ENCODE measurements at regions not wholly inside any gene's neighbourhood (a gene's known extent, or its start where the extent isn't known, plus 50 kb on each side); places are given as distances from the start of the nearest gene placed in this dataset.

DNA sequence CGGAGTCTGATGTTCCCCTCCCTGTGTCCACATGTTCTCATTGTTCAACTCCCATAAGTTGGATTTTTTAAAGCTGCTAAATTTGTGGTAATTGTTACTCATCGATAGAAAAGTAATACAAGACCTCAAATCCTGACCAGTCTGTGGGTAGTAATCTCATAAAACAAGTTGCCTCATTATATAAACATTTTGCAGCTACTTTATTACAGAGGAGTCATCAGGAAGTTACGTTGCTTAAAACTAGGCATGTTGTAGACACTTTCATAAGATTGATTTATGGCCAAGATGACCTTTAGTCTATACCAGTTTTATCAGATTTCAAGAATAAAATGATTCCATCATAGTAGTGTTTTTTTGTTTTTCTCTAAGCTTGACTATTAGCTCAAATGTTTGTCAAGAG is 208.8 kb downstream of the GIPC2 start:
- Histone ChIP-seq H4K20me1 (ENCODE audit: low read depth, low read length) (no peaks in the 10 kb centered on the region), H3K36me3 (ENCODE audit: low read length) (no peaks in the 10 kb centered on the region), H2AFZ (ENCODE audit: low read depth, low read length, severe bottlenecking) (no peak overlapping the region), H3K4me2 (ENCODE audit: low read depth, low read length, poor library complexity, severe bottlenecking) (no peak overlapping the region), H3K27me3 (ENCODE audit: low read length) (no peaks in the 10 kb centered on the region), H3K9me2 (replicated peaks; ENCODE audit: insufficient read depth, low read length) (no peaks in the 10 kb centered on the region), H3K9ac (ENCODE audit: low read length) (no peak overlapping the region), H3K4me3 (ENCODE audit: insufficient read depth, low read length, poor library complexity, severe bottlenecking) (no peak overlapping the region), H3K9me3 (ENCODE audit: insufficient read depth, low read length) (no peaks in the 10 kb centered on the region), H3K79me2 (ENCODE audit: insufficient read depth, low read length) (no peaks in the 10 kb centered on the region), H3F3A (ENCODE audit: insufficient read depth) (no peaks in the 10 kb centered on the region), H3K27ac (ENCODE audit: low read depth, low read length) (no peak overlapping the region)
- TF ChIP-seq, protein P1, sequence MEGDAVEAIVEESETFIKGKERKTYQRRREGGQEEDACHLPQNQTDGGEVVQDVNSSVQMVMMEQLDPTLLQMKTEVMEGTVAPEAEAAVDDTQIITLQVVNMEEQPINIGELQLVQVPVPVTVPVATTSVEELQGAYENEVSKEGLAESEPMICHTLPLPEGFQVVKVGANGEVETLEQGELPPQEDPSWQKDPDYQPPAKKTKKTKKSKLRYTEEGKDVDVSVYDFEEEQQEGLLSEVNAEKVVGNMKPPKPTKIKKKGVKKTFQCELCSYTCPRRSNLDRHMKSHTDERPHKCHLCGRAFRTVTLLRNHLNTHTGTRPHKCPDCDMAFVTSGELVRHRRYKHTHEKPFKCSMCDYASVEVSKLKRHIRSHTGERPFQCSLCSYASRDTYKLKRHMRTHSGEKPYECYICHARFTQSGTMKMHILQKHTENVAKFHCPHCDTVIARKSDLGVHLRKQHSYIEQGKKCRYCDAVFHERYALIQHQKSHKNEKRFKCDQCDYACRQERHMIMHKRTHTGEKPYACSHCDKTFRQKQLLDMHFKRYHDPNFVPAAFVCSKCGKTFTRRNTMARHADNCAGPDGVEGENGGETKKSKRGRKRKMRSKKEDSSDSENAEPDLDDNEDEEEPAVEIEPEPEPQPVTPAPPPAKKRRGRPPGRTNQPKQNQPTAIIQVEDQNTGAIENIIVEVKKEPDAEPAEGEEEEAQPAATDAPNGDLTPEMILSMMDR (IDR thresholded peaks at IDR 0.05; ENCODE audit: insufficient read depth, low read length, poor library complexity, severe bottlenecking): no peak
- no peak for TF ChIP-seq EZH2phosphoT487 (conservative IDR thresholded peaks at IDR 0.05; ENCODE audit: low read length)

DNA sequence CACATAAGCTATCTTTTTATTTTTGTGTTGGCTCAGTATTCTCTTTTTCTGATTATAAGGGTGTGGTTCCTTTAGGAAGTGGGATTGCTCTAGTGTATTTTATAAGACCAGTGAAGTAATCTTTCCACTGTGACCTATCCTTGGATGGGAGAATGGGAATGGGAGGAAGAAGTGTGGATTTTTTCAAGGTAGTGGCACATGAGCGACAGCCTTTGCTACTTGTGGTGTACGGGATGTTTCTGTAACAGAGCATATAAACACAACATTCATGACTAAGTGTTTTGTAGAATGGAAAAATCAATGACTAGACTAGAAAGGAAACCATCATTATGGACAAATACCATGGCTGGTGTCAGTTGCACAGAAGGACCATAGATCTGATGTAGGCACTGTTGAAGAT is 209.6 kb downstream of the GIPC2 start:
- TF ChIP-seq EZH2phosphoT487 (conservative IDR thresholded peaks at IDR 0.05; ENCODE audit: low read length): no peak
- TF ChIP-seq, protein P1 (IDR thresholded peaks at IDR 0.05; ENCODE audit: insufficient read depth, low read length, poor library complexity, severe bottlenecking): no peak

DNA sequence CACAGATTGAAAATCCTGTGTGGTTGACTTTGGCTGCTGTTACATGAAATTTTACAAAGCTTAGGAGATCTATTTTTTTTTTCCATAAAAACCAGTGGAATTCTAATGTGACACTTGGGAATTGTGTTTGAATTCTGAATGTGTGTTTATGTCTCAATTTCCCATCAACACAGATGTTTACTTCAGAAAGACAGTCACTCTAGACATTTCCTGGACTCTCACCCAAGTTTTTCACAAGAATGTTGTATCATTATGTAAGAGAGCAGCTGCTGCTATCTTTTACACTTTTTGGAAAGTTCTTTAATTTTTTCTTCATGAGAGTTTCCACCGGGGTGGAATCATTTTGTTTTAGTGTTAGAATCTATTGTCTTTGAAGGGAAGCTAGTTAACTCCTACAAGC is 210.1 kb downstream of the GIPC2 start:
- Histone ChIP-seq H3K9ac (ENCODE audit: low read length) (no peak overlapping the region), H2AFZ (ENCODE audit: low read depth, low read length, severe bottlenecking) (no peak overlapping the region), H3F3A (ENCODE audit: insufficient read depth) (no peaks in the 10 kb centered on the region), H3K9me2 (replicated peaks; ENCODE audit: insufficient read depth, low read length) (no peaks in the 10 kb centered on the region), H3K27ac (ENCODE audit: low read depth, low read length) (no peak overlapping the region), H3K4me3 (ENCODE audit: insufficient read depth, low read length, poor library complexity, severe bottlenecking) (no peak overlapping the region), H3K36me3 (ENCODE audit: low read length) (no peaks in the 10 kb centered on the region), H3K79me2 (ENCODE audit: insufficient read depth, low read length) (no peaks in the 10 kb centered on the region), H3K27me3 (ENCODE audit: low read length) (no peaks in the 10 kb centered on the region), H3K4me2 (ENCODE audit: low read depth, low read length, poor library complexity, severe bottlenecking) (no peak overlapping the region), H4K20me1 (ENCODE audit: low read depth, low read length) (no peaks in the 10 kb centered on the region), H3K9me3 (ENCODE audit: insufficient read depth, low read length) (no peaks in the 10 kb centered on the region)
- no peak for TF ChIP-seq EZH2phosphoT487 (conservative IDR thresholded peaks at IDR 0.05; ENCODE audit: low read length)
- TF ChIP-seq, protein P1 (IDR thresholded peaks at IDR 0.05; ENCODE audit: insufficient read depth, low read length, poor library complexity, severe bottlenecking): no peak

More for the DNA sequence above, 209.6 kb downstream of the GIPC2 start:
- H3K79me2 ChIP-seq (ENCODE audit: insufficient read depth, low read length): no peaks in the 10 kb centered on the region
- no peaks in the 10 kb centered on the region for H3K9me3 ChIP-seq (ENCODE audit: insufficient read depth, low read length)
- H3F3A ChIP-seq (ENCODE audit: insufficient read depth): no peaks in the 10 kb centered on the region
- no peaks in the 10 kb centered on the region for H3K9me2 ChIP-seq (replicated peaks; ENCODE audit: insufficient read depth, low read length)
- H3K4me2 ChIP-seq (ENCODE audit: low read depth, low read length, poor library complexity, severe bottlenecking): no peak overlapping the region
- no peak overlapping the region for H3K27ac ChIP-seq (ENCODE audit: low read depth, low read length)
- no peaks in the 10 kb centered on the region for H3K27me3 ChIP-seq (ENCODE audit: low read length)
- H3K36me3 ChIP-seq (ENCODE audit: low read length): no peaks in the 10 kb centered on the region
- no peak overlapping the region for H2AFZ ChIP-seq (ENCODE audit: low read depth, low read length, severe bottlenecking)
- H3K9ac ChIP-seq (ENCODE audit: low read length): no peak overlapping the region
- no peak overlapping the region for H3K4me3 ChIP-seq (ENCODE audit: insufficient read depth, low read length, poor library complexity, severe bottlenecking)
- no peaks in the 10 kb centered on the region for H4K20me1 ChIP-seq (ENCODE audit: low read depth, low read length)
